ENCODE measurements at regions not wholly inside any gene's neighbourhood (a gene's known extent, or its start where the extent isn't known, plus 50 kb on each side); places are given as distances from the start of the nearest gene placed in this dataset.
"Not testable (repeated sequence)": the region's sequence is repeated elsewhere in the genome, so short reads cannot be mapped to it uniquely, and the experiment has no call there.

DNA sequence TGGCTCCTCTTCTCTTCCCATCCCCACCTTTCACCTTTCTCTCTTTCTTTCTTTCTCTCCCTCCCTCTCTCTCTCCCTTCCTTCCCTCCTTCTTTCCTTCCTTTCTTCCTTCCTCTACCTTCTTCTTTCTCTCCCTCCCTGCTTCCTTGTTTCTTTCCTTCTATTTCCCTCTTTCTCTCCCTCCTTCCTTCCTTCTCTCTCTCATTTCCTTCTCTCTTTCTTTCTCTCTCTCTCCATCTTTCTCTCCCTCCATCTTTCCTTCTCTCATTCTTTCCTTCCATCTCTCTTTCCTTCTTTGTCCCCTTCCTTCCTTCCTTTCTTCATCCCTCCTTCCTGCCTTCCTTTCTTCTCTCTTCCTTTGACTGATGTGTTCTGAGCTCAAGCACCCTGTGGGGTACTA lies 1467.0 kb upstream of the DEFB115 start:
- H3K27ac ChIP-seq (ENCODE audit: low read depth, low read length): no peak overlapping the region
- H3K4me2 ChIP-seq (ENCODE audit: low read length): no peak overlapping the region
- H4K20me1 ChIP-seq (ENCODE audit: control insufficient read depth, insufficient read depth, low read depth, low read length): no peaks in the 10 kb centered on the region
- no peaks in the 10 kb centered on the region for H3K36me3 ChIP-seq (ENCODE audit: control insufficient read depth, low read length)
- H3K27me3 ChIP-seq (ENCODE audit: control insufficient read depth, low read length): no peaks in the 10 kb centered on the region
- H3K4me1 ChIP-seq (ENCODE audit: control insufficient read depth, low read length): no peaks in the 10 kb centered on the region
- no peak overlapping the region for H3K4me3 ChIP-seq (ENCODE audit: low read length)
- TF ChIP-seq EZH2phosphoT487 (IDR thresholded peaks at IDR 0.05; ENCODE audit: borderline replicate concordance, low read length): no peak
- TF ChIP-seq, protein P1, sequence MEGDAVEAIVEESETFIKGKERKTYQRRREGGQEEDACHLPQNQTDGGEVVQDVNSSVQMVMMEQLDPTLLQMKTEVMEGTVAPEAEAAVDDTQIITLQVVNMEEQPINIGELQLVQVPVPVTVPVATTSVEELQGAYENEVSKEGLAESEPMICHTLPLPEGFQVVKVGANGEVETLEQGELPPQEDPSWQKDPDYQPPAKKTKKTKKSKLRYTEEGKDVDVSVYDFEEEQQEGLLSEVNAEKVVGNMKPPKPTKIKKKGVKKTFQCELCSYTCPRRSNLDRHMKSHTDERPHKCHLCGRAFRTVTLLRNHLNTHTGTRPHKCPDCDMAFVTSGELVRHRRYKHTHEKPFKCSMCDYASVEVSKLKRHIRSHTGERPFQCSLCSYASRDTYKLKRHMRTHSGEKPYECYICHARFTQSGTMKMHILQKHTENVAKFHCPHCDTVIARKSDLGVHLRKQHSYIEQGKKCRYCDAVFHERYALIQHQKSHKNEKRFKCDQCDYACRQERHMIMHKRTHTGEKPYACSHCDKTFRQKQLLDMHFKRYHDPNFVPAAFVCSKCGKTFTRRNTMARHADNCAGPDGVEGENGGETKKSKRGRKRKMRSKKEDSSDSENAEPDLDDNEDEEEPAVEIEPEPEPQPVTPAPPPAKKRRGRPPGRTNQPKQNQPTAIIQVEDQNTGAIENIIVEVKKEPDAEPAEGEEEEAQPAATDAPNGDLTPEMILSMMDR (IDR thresholded peaks at IDR 0.05; ENCODE audit: low read depth, low read length, poor library complexity, severe bottlenecking): no peak
- peaks cover 4% of the 10 kb centered on the region; the same call in 1 of the 2 replicates for H3K9me3 ChIP-seq (ENCODE audit: control insufficient read depth, insufficient read depth, low read length)
- H3K9me2 ChIP-seq (replicated peaks; ENCODE audit: control insufficient read depth, low read length): no peaks in the 10 kb centered on the region
- H3F3A ChIP-seq (ENCODE audit: control insufficient read depth, insufficient read depth): no peaks in the 10 kb centered on the region
- no peaks in the 10 kb centered on the region for H3K79me2 ChIP-seq (ENCODE audit: control insufficient read depth, low read length)

DNA sequence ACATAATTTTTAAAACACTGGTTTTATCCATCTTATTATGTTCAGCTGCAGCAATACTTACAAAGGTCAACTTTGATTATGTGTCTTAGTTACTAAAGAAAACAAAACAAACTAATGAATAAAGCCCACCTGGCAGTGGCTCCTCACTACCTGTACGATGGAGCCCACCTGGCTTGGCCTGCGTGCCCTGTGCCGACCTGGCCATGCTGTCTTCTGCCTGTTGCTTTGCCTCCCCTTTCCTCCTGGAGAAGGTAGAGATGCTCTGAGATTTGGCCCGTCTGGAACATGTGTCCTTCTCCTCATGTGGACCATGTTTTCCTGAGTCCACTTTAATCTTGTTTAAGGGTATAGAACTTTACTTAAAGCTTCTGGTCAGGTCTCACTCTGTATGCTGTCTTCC lies 1426.0 kb upstream of the DEFB115 start:
- not testable (repeated sequence) for H3K27ac ChIP-seq (ENCODE audit: low read depth, low read length); H3K4me3 ChIP-seq (ENCODE audit: low read length); H3F3A ChIP-seq (ENCODE audit: control insufficient read depth, insufficient read depth); H3K4me2 ChIP-seq (ENCODE audit: low read length); H3K4me1 ChIP-seq (ENCODE audit: control insufficient read depth, low read length); H3K79me2 ChIP-seq (ENCODE audit: control insufficient read depth, low read length); H3K9me3 ChIP-seq (ENCODE audit: control insufficient read depth, insufficient read depth, low read length); H3K36me3 ChIP-seq (ENCODE audit: control insufficient read depth, low read length); H3K27me3 ChIP-seq (ENCODE audit: control insufficient read depth, low read length); H3K9me2 ChIP-seq (replicated peaks; ENCODE audit: control insufficient read depth, low read length); H4K20me1 ChIP-seq (ENCODE audit: control insufficient read depth, insufficient read depth, low read depth, low read length)

DNA sequence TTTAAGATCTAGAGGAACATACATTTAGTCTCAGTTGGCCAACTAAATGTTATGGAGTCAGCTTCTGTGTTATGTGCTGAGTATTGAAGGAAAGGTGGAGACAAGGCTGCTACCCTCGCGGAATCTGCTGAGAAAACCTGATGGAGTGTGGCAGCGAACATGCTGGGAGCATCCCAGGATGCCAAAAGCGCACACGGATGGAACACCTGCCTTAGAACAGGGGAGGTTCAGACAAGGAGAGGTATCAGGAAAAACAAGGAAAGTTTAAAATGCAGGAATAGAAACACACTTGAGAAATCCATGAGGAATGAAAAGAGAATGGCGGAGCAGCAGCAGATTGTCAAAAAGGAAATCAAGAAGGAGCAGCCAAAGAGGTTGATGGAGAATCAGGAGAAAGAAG lies 1389.5 kb upstream of the DEFB115 start:
- H3K36me3 ChIP-seq (ENCODE audit: control insufficient read depth, low read length); H3K79me2 ChIP-seq (ENCODE audit: control insufficient read depth, low read length); H3K4me2 ChIP-seq (ENCODE audit: low read length); H3K9me2 ChIP-seq (replicated peaks; ENCODE audit: control insufficient read depth, low read length); H4K20me1 ChIP-seq (ENCODE audit: control insufficient read depth, insufficient read depth, low read depth, low read length); H3K27ac ChIP-seq (ENCODE audit: low read depth, low read length); H3K9me3 ChIP-seq (ENCODE audit: control insufficient read depth, insufficient read depth, low read length); H3F3A ChIP-seq (ENCODE audit: control insufficient read depth, insufficient read depth); H3K4me3 ChIP-seq (ENCODE audit: low read length); H3K4me1 ChIP-seq (ENCODE audit: control insufficient read depth, low read length); H3K27me3 ChIP-seq (ENCODE audit: control insufficient read depth, low read length): not testable (repeated sequence)

DNA sequence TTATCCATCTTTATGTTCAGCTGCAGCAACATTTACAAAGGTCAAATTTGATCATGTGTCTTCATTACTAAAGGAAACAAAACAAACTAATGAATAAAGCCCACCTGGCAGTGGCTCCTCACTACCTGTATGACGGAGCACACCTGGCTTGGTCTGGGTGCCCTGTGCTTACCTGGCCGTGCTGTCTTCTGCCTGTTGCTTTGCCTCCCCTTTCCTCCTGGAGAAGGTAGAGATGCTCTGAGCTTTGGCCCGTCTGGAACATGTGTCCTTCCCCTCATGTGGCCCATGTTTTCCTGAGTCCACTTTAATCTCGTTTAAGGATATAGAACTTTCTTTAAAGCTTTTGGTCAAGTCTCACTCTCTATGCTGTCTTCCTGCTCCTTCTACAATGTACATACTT lies 1388.8 kb upstream of the DEFB115 start:
- not testable (repeated sequence) for H3K36me3 ChIP-seq (ENCODE audit: control insufficient read depth, low read length); H3K4me3 ChIP-seq (ENCODE audit: low read length); H3K27ac ChIP-seq (ENCODE audit: low read depth, low read length); H3K4me2 ChIP-seq (ENCODE audit: low read length); H3K4me1 ChIP-seq (ENCODE audit: control insufficient read depth, low read length); H3K9me3 ChIP-seq (ENCODE audit: control insufficient read depth, insufficient read depth, low read length); H3F3A ChIP-seq (ENCODE audit: control insufficient read depth, insufficient read depth); H3K9me2 ChIP-seq (replicated peaks; ENCODE audit: control insufficient read depth, low read length); H4K20me1 ChIP-seq (ENCODE audit: control insufficient read depth, insufficient read depth, low read depth, low read length); H3K27me3 ChIP-seq (ENCODE audit: control insufficient read depth, low read length); H3K79me2 ChIP-seq (ENCODE audit: control insufficient read depth, low read length)

DNA sequence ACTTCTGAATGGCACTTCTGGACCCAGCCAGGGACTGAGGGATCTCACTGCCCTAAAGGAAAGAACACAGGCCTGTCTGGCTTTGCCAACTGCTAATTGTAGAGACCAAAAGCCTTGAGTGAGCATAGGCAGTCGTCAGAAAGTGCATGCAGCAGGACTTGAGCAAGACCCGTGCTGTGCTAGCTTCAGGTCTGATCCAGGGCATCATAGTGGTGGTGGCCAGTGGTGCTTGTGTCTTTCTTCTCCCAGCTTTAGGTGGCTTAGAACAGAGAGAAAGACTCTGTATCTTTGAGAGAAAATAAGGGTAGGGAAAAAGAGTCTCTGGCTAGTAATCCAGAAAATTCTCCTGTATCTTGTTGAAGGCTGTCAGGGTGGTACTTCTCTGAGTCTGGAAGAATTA lies 1385.6 kb upstream of the DEFB115 start:
- H3K4me2 ChIP-seq (ENCODE audit: low read length); H3K36me3 ChIP-seq (ENCODE audit: control insufficient read depth, low read length); H3K27me3 ChIP-seq (ENCODE audit: control insufficient read depth, low read length); H3K27ac ChIP-seq (ENCODE audit: low read depth, low read length); H3K79me2 ChIP-seq (ENCODE audit: control insufficient read depth, low read length); H4K20me1 ChIP-seq (ENCODE audit: control insufficient read depth, insufficient read depth, low read depth, low read length); H3K9me2 ChIP-seq (replicated peaks; ENCODE audit: control insufficient read depth, low read length); H3K4me3 ChIP-seq (ENCODE audit: low read length); H3K4me1 ChIP-seq (ENCODE audit: control insufficient read depth, low read length); H3F3A ChIP-seq (ENCODE audit: control insufficient read depth, insufficient read depth): not testable (repeated sequence)
- H3K9me3 ChIP-seq (ENCODE audit: control insufficient read depth, insufficient read depth, low read length): peaks cover 11% of the 10 kb centered on the region; the same call in 1 of the 2 replicates
